ENCODE measurements at regions not wholly inside any gene's neighbourhood (a gene's known extent, or its start where the extent isn't known, plus 50 kb on each side); places are given as distances from the start of the nearest gene placed in this dataset.

DNA sequence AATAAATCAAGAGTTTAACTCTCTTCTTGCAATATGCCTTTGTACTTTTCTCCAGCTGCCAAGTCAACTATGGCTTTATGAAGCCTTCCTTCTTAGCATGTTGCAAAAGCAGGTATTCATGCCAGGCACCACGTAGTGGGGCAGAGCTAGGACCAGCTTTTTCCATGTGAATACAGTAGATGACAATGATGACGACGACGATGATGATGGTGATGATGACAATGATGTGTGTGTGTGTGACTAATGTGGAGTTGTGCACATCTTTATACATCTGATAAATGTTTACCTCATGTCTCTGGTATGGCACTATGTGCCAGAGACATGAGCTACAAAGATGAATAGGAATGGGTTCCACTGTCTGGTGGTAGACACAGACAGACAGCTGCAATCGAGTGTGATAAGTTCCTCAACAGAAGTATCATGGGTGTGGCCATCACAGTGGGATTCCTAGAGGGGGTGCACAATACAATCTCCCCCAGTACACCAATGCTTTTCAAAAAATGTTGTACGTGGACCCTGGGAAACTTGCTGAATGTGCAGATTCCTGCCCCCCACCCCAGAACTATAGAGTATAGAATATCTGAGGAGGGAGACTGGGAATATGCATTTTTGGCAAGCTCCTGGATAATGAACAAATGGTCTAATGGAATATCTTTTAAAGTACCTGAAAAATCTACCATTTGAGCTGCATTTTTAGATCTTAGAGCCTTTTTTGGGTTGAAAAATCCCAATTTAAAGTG is 183.4 kb downstream of the ABCC12 start:
- TF ChIP-seq, protein P1, sequence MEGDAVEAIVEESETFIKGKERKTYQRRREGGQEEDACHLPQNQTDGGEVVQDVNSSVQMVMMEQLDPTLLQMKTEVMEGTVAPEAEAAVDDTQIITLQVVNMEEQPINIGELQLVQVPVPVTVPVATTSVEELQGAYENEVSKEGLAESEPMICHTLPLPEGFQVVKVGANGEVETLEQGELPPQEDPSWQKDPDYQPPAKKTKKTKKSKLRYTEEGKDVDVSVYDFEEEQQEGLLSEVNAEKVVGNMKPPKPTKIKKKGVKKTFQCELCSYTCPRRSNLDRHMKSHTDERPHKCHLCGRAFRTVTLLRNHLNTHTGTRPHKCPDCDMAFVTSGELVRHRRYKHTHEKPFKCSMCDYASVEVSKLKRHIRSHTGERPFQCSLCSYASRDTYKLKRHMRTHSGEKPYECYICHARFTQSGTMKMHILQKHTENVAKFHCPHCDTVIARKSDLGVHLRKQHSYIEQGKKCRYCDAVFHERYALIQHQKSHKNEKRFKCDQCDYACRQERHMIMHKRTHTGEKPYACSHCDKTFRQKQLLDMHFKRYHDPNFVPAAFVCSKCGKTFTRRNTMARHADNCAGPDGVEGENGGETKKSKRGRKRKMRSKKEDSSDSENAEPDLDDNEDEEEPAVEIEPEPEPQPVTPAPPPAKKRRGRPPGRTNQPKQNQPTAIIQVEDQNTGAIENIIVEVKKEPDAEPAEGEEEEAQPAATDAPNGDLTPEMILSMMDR (IDR thresholded peaks at IDR 0.05 in 4 of 5, conservative IDR thresholded peaks at IDR 0.05 in 1 of 5): no peak
- TF ChIP-seq POLR2A (IDR thresholded peaks at IDR 0.05): no peak

Data from gastrocnemius medialis (tissue), 4 donors.